Small intestine (tissue), 7 donors: ENCODE measurements at regions not wholly inside any gene's neighbourhood (a gene's known extent, or its start where the extent isn't known, plus 50 kb on each side); places are given as distances from the start of the nearest gene placed in this dataset.

Source experiments
- DNase-seq, 2 donors: peaks; one replicate each; pipeline versions ENCODE4 v3.0.0 to v3.0.0-alpha.2; 2013
- FAIRE-seq: peaks from 2 replicates; lab custom pipeline; 2012; peaks lifted over from hg19 to GRCh38; lab: Jason Lieb, UNC
- H3K27ac ChIP-seq, 3 donors: one replicate each; pipeline ENCODE4 v1.5.1; 2013; ENCODE audit warnings: low read length in 2 of 3, mild to moderate bottlenecking in 2 of 3, control low read depth in 1 of 3, inconsistent platforms in 1 of 3, low read depth in 1 of 3, moderate library complexity in 1 of 3
- H3K27me3 ChIP-seq, 3 donors: one replicate each; pipeline ENCODE4 v1.6.1; 2013; ENCODE audit warnings: low read length in 3 of 3, inconsistent platforms in 1 of 3; ENCODE audit not compliant: control insufficient read depth in 3 of 3, insufficient read depth in 3 of 3
- H3K36me3 ChIP-seq, 3 donors: one replicate each; pipeline ENCODE4 v1.6.1; 2013; ENCODE audit warnings: low read length in 3 of 3, inconsistent platforms in 1 of 3, low read depth in 1 of 3, mild to moderate bottlenecking in 1 of 3, moderate library complexity in 1 of 3; ENCODE audit not compliant: control insufficient read depth in 3 of 3, insufficient read depth in 2 of 3
- H3K4me1 ChIP-seq, 3 donors: one replicate each; pipeline ENCODE4 v1.6.1; 2013; ENCODE audit warnings: low read length in 2 of 3, inconsistent platforms in 1 of 3, low read depth in 1 of 3, mild to moderate bottlenecking in 1 of 3, moderate library complexity in 1 of 3; ENCODE audit not compliant: control insufficient read depth in 3 of 3, insufficient read depth in 2 of 3
- H3K4me3 ChIP-seq, 3 donors: one replicate each; pipeline ENCODE4 v1.5.1; 2013; ENCODE audit warnings: low read length in 3 of 3, control low read depth in 1 of 3, inconsistent platforms in 1 of 3, low read depth in 1 of 3, mild to moderate bottlenecking in 1 of 3, moderate library complexity in 1 of 3
- H3K9me3 ChIP-seq, 2 donors: one replicate each; pipeline ENCODE4 v1.6.1; 2013; ENCODE audit warnings: low read depth in 1 of 2, low read length in 1 of 2; ENCODE audit not compliant: control insufficient read depth in 2 of 2, insufficient read depth in 1 of 2
- WGBS, 3 donors: extraction: QIAGEN DNeasy Blood & Tissue Kit; methylation state at CpG; one replicate each; pipeline ENCODE4 v1.1.7; 2013; 5-methylcytosine and 5-hydroxymethylcytosine counted together
- donor health status: healthy with polysubstance abuse.
- donor health status: control.
- donor health status: control.
- donor health status: Bipolar disorder and iron deficiency.
- donor health status: healthy.

- no peaks in the 10 kb centered on the region for H3K9me3 ChIP-seq
- no peak overlapping the region for H3K4me3 ChIP-seq
- peaks cover 0 to 4% (median 2%) of the 10 kb centered on the region in 3 donors for H3K27me3 ChIP-seq
- no peak overlapping the region for H3K27ac ChIP-seq
- WGBS, 3 donors: 78 to 98% (median 96%) methylated on average over 3 of the region's 3 CpGs
- H3K36me3 ChIP-seq: no peaks in the 10 kb centered on the region
- FAIRE-seq (no peak), DNase-seq (no peak)
- H3K4me1 ChIP-seq: no peaks in the 10 kb centered on the region
Measured at GRCh38 chr9:38180656-38181055, 111.6 kb upstream of the SHB start.

- Histone ChIP-seq H3K4me3 (no peak overlapping the region), H3K27ac (no peak overlapping the region), H3K9me3 (no peaks in the 10 kb centered on the region), H3K4me1 (no peaks in the 10 kb centered on the region), H3K27me3 (peaks cover 0 to 4% (median 2%) of the 10 kb centered on the region in 3 donors), H3K36me3 (no peaks in the 10 kb centered on the region)
- FAIRE-seq (no peak), DNase-seq (no peak)
- WGBS, 3 donors: 87 to 95% (median 94%) methylated on average over 3 of the region's 3 CpGs
Measured at GRCh38 chr9:38179965-38180364, 110.9 kb upstream of the SHB start.

DNA sequence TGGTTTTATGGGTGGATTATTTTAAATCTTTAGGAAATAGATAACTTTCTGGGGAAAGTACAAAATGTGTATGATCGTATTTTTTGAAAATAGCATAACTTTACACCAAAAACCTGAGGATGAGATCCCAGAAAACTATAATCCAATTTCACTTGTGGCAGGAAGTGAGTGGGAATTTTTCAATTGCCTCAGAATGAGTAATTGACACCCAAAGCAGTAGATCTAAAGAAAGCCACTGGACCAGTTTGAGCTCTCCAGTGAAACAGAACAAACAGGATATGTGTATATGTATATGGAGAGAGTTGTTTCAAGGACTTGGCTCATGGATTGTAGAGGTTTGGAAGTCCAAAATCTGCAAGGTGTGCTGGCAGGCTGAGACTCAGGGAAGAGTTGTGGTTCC lies 109.2 kb upstream of the SHB start:
- no peak for FAIRE-seq
- no peak overlapping the region for H3K27ac ChIP-seq
- WGBS, 3 donors: 56 to 89% (median 68%) methylated on average over 1 of the region's 1 CpG
- no peak overlapping the region for H3K4me3 ChIP-seq
- no peaks in the 10 kb centered on the region for H3K36me3 ChIP-seq
- H3K9me3 ChIP-seq: no peaks in the 10 kb centered on the region
- peaks cover 0 to 4% (median 2%) of the 10 kb centered on the region in 3 donors for H3K27me3 ChIP-seq
- no peak for DNase-seq
- no peaks in the 10 kb centered on the region for H3K4me1 ChIP-seq

- H3K4me1 ChIP-seq: no peaks in the 10 kb centered on the region
- FAIRE-seq (no peak), DNase-seq (no peak)
- WGBS, 3 donors: 86 to 87% (median 86%) methylated on average over 4 of the region's 4 CpGs
- no peak overlapping the region for H3K4me3 ChIP-seq
- H3K27ac ChIP-seq: no peak overlapping the region
- peaks cover 0 to 4% (median 2%) of the 10 kb centered on the region in 3 donors for H3K27me3 ChIP-seq
- no peaks in the 10 kb centered on the region for H3K9me3 ChIP-seq
- H3K36me3 ChIP-seq: no peaks in the 10 kb centered on the region
Measured at GRCh38 chr9:38177680-38178079, 108.7 kb upstream of the SHB start.

- WGBS, 3 donors: 74 to 80% (median 77%) methylated on average over 1 of the region's 1 CpG
- Histone ChIP-seq H3K4me3 (no peak overlapping the region), H3K27ac (no peak overlapping the region), H3K9me3 (no peaks in the 10 kb centered on the region), H3K36me3 (no peaks in the 10 kb centered on the region), H3K27me3 (peaks cover 0 to 4% (median 2%) of the 10 kb centered on the region in 3 donors), H3K4me1 (no peaks in the 10 kb centered on the region)
- no peak for DNase-seq
- FAIRE-seq: no peak
Measured at GRCh38 chr9:38176251-38176650, 107.2 kb upstream of the SHB start.

DNA sequence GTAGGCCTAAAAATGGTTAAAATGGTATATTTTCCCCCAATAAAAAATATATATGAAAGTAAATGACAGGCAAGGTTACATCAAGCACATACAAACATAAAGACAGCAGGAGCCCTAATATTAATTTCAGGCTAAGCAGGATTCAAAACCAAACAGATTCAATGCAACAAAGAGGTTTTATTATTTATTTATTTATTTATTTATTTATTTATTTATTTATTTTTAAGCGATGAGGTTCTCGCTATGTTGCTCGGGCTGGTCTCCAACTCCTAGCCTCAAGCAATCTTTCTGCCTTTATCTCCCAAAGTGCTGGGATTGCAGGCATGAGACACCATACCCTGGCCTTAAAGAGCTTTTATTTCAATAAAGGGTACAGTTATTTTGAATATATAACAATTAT lies 106.4 kb upstream of the SHB start:
- Histone ChIP-seq H3K4me3 (no peak overlapping the region), H3K27ac (no peak overlapping the region), H3K36me3 (no peaks in the 10 kb centered on the region), H3K9me3 (peaks cover 0 to 5% of the 10 kb centered on the region in 2 donors), H3K27me3 (peaks cover 0 to 4% (median 2%) of the 10 kb centered on the region in 3 donors), H3K4me1 (no peaks in the 10 kb centered on the region)
- no peak for FAIRE-seq
- whole genome bisulfite sequencing, 3 donors: 97 to 99% (median 97%) methylated on average over 3 of the region's 3 CpGs
- DNase-seq: no peak

GRCh38 chr9:38172586-38172985 lies 103.6 kb upstream of the SHB start:
- FAIRE-seq: no peak
- Histone ChIP-seq H3K27me3 (peaks cover 0 to 1% (median 0%) of the 10 kb centered on the region in 3 donors), H3K9me3 (peaks cover 0 to 10% of the 10 kb centered on the region in 2 donors), H3K4me1 (no peaks in the 10 kb centered on the region), H3K4me3 (no peak overlapping the region), H3K27ac (no peak overlapping the region), H3K36me3 (no peaks in the 10 kb centered on the region)
- WGBS, 3 donors: 44 to 54% (median 48%) methylated on average over 4 of the region's 4 CpGs
- DNase-seq: no peak

GRCh38 chr9:38171926-38172325 lies 102.9 kb upstream of the SHB start:
- FAIRE-seq (no peak), DNase-seq (no peak)
- WGBS, 3 donors: 86 to 92% (median 87%) methylated on average over 3 of the region's 3 CpGs
- Histone ChIP-seq H3K4me3 (no peak overlapping the region), H3K4me1 (no peaks in the 10 kb centered on the region), H3K27ac (no peak overlapping the region), H3K36me3 (no peaks in the 10 kb centered on the region), H3K9me3 (peaks cover 0 to 10% of the 10 kb centered on the region in 2 donors), H3K27me3 (no peaks in the 10 kb centered on the region)

DNA sequence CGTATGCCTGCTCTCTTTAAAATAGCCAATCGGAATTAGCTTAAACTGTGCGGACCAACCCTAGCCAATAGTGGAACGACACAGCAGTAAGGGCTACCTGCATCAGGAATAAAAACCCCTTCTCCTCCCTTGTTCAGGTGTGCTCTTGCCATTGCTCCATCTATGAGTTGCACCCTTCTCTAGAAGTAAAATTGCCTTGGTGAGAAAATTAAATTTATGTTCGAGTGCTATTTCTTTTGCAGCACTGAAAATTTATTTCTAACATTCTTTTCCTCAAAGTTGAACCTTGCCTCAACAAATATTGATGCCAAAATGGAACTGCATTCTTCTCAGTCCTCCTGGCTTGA lies 102.5 kb upstream of the SHB start:
- DNase-seq (no peak), FAIRE-seq (no peak)
- Histone ChIP-seq H3K4me1 (no peaks in the 10 kb centered on the region), H3K9me3 (peaks cover 0 to 10% of the 10 kb centered on the region in 2 donors), H3K4me3 (no peak overlapping the region), H3K27me3 (no peaks in the 10 kb centered on the region), H3K27ac (no peak overlapping the region), H3K36me3 (no peaks in the 10 kb centered on the region)
- WGBS, 3 donors: 87 to 92% (median 88%) methylated on average over 5 of the region's 5 CpGs
